ENCODE measurements at regions not wholly inside any gene's neighbourhood (a gene's known extent, or its start where the extent isn't known, plus 50 kb on each side); places are given as distances from the start of the nearest gene placed in this dataset.
"Not testable (repeated sequence)": the region's sequence is repeated elsewhere in the genome, so short reads cannot be mapped to it uniquely, and the experiment has no call there.

DNA sequence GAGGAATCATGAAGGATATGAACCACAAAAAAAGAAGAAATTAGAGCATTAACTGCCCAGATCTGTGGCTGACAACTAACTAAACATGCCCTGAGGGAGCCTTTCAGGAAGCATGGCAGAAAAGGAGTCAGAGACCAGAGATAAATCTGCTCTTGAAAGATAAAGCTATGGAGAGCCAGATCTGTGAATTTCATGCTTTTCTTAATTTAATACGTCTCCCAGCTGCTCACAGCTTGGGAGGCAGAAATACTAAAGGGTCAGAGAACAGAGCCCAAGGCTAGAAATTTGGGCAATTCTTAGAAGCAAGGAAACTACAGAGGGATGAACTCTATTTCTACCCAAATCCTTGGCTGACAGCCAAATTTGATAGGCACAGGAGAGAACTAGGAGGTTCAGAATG lies 223.0 kb upstream of the DPP10 start:
- DNase-seq (ENCODE audit: low spot score) = no peak
- in situ Hi-C loops (cut with HindIII; ENCODE audit: low sequenced_read_pairs) = no loop called here

DNA sequence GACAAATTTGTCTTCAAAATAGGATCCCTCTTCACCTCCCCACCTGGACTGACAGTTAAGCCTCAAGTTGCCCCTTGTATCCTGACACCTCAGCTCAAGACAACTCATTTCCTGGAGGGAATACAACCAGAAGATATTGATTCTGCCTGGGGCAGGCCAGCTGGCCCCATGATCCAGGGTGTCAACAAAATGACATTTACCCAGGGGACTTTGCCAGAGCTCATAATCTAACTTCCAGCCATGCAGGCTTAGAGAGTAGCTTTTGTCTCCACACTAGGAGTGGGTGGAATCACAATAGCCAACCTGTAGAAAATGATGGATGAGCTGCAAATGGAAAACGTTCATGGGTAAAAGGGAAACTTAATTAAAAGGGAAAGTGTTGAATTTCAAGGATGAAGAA lies 220.1 kb upstream of the DPP10 start:
- no peak for DNase-seq (ENCODE audit: low spot score)
- in situ Hi-C loops (cut with HindIII; ENCODE audit: low sequenced_read_pairs) = no loop called here

DNA sequence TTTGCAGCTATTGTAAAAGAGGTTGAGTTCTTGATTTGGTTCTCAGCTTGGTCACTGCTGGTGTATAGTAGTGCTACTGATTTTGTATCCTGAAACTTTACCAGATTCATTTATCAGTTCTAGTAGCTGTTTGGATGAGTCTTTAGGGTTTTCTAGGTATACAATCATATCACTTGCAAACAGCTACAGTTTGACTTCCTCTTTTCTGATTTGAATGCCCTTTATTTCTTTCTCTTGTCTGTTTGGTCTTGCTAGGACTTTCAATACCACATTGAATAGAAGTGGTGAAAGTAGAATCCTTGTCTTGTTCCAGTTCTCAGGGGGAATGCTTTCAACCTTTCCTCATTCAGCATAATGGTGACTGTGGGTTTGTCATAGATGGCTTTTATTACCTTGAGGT lies 210.5 kb upstream of the DPP10 start:
- DNase-seq (ENCODE audit: low spot score) = no peak
- in situ Hi-C loops (cut with HindIII; ENCODE audit: low sequenced_read_pairs) = no loop called here

DNA sequence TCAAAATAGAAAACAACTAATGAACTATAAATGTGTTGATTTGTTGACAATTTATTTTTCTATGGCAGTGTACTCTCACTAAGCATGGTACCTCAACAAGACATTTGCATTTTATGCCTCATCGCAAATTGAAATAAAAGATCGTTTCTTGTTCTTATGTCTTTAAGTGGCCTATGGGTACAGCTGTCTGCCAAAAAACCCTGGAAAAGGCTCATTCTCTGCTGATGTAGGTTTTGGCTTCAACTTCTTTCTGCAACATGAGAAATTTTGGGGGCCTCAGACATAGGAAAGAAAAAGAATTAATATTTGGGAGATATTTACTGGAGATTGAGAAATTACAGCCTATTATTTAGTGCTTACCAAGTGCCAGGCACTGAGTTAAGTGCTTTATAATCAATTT lies 205.1 kb upstream of the DPP10 start:
- in situ Hi-C loops (cut with HindIII; ENCODE audit: low sequenced_read_pairs) = no loop called here
- no peak for DNase-seq (ENCODE audit: low spot score)

DNA sequence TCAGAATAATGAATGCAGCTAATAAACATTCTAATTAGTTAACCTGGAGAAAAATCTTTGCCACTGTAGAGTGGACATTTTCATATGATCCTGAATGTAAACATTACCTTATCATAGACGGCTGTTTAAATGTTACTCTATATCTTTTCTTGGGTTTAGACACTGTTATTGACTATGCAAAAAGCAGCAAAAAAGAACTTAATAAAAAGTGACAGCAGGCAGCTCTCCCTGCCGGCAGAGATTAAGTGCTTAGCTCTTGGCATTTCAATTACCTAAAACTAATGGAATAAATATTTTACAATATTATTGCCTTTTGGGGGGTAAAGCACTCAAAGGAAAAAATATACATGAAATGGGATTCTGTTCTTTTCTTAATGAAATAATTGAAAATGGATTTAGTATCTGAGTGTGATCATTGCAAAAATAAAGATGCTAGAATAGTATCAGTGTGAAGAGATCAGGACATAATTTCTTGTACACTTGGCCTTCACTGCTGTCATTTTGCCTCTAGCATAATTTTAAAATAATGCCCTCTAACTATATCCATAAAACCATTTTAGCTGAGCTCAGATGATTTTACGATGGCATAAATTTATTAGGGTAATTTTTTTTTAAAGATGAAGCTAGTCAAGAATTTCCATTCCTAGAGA lies 203.4 kb upstream of the DPP10 start:
- in situ Hi-C loops (cut with HindIII; ENCODE audit: low sequenced_read_pairs) = no loop called here

DNA sequence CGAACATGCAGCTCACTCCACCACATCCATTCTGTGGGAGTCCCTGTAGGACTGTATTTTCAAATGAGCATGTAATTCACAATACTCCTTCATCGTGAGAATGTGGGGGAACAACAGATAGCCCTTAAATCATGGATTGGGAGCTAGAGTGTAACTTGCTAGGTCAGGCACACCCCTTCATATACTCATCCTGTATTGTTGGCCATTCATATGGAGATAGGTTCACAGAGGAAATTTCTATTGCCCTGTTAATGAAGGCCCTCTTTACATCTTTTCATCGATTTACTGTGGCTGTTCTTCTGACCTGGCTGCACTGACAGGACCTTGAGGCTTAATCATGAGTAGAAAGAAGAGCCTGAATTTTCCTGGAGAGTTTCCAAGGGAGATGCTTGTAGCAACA lies 193.8 kb upstream of the DPP10 start:
- in situ Hi-C loops (cut with HindIII; ENCODE audit: low sequenced_read_pairs) = no loop called here
- no peak for DNase-seq (ENCODE audit: low spot score)

More for the DNA sequence above, 203.4 kb upstream of the DPP10 start:
- DNase-seq (ENCODE audit: low spot score) = no peak

DNA sequence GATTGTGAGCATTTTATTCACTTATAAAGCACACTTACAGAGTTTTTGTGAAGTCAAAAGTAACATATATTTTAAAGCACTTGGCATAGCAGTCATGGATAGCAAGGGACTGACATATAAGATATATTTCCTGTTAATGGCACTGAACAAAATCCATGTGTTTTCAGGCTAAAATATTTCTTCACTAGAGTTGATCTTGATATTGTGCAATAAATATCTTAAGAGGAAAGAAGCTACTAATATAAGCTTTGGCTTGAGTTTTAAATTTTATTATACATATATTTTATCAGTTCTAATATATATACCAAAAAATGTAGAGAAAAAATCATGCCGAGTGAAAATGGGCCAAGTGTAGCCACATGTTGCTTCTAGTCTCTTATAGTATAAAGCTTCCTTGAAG lies 189.7 kb upstream of the DPP10 start:
- no peak for DNase-seq (ENCODE audit: low spot score)
- in situ Hi-C loops (cut with HindIII; ENCODE audit: low sequenced_read_pairs) = no loop called here

DNA sequence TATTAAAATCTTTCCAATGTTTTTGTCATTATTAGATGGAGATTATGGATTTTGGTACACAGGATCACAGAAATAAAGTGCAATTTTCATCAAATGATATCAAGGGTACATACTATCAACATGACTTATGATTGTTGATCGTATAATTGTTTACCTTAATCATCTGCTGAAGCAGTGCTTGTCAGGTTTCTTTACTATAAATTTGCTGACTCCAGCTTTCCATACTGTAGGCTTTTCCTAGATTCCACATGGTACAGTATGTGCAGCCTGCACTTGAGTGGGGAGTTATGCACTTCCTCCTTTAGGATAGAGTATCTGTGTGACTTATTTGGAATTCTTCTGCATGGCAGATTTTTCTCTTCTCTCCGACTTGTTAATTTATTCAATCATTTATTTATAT lies 187.6 kb upstream of the DPP10 start:
- in situ Hi-C loops (cut with HindIII; ENCODE audit: low sequenced_read_pairs) = no loop called here
- no peak for DNase-seq (ENCODE audit: low spot score)

DNA sequence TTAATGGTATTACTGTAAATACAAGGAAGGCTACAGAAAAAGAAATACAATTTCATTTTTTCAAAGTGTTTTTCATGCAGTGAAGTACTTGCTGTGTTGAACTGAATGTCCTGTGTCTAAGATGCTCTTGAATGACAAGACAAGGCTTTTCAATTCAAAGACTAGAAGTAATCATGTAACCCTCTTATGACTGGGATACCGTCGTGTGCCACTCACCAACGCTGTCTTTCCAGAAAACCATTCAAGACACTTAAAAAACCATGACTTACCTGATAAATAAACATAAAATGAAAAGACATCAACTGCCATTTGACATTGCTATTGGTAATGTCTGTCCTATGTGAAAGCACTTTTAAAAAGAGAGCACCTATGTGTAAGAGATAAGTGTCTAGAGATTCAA lies 183.1 kb upstream of the DPP10 start:
- in situ Hi-C loops (cut with HindIII; ENCODE audit: low sequenced_read_pairs) = no loop called here
- DNase-seq (ENCODE audit: low spot score) = no peak

DNA sequence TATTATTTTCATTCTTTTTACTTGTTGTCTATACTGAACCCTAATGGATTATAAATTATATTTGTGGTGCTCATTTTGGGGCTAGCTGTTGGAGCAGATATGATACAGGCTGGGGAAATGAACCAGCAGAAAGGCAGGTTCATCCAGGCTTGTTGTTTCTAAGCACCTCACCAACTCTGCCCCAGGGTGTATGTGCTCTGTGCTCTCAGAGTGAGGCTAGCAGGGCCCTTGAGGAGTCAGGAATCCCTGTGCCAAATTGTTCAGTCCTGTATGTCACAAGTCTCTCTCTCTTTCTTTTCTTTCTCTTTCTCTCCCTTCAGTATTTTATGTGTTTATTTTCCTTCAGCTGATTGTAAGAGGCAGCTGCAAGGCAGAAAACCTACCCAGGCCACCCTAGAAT lies 181.1 kb upstream of the DPP10 start:
- in situ Hi-C loops (cut with HindIII; ENCODE audit: low sequenced_read_pairs) = no loop called here

DNA sequence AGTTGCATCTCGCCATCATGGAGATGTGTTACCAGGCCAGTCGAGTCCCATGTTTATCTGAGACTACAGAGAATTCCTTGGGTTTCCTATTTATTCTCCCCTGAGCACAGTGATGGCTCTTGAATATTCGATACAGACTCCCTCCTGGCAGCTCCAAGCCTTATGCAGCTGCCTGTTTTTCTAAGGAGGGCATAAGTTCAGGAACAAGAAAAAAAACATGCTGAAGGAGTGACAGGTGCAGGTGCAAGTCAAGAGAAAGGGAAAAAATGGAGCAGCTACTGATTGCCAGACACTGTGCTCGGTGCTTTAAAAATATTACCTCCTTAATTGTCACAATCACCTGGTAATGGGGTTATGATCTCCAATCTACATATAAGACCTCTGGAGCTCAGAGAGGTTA lies 177.2 kb upstream of the DPP10 start:
- no peak for DNase-seq (ENCODE audit: low spot score)
- in situ Hi-C loops (cut with HindIII; ENCODE audit: low sequenced_read_pairs) = no loop called here

More for the DNA sequence above, 181.1 kb upstream of the DPP10 start:
- no peak for DNase-seq (ENCODE audit: low spot score)

DNA sequence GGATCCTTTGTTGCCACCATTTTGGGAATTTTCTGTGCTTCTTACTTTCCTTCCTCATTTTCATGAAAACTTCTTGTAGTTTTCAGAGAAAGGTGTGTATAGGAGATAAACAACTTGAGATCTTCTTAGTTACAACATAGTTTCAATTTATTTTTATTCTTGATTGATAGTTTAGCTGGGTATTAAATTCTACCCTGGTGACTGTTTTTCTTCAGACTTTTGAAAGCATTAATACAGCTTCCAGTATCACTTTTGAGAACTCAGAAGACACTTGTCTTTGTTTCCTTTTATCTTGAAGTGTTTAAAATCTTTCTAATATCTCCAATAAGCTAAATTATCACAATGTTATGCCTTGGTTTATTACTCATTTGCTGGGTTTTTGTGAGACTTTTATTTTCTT lies 167.5 kb upstream of the DPP10 start:
- in situ Hi-C loops (cut with HindIII; ENCODE audit: low sequenced_read_pairs) = no loop called here

DNA sequence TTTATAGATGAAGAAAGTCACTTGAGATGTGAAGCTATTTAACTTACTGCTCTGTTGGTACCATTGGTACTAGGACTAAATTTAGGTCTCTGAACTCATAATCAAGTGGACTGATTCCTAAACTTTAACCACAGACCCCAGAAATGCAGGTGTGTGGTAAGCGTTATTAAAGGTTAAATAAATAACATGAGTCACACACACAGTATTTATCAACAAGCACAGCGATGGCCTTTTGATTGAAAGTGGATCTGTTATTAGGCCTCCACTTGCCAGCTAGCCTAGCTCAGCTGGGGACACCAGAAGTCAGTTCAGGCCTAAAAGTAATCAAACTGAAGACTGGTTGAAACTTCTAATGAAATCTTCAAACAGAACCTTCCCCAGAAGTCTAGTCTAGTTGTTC lies 161.3 kb upstream of the DPP10 start:
- no peak for DNase-seq (ENCODE audit: low spot score)
- in situ Hi-C loops (cut with HindIII; ENCODE audit: low sequenced_read_pairs) = no loop called here

More for the DNA sequence above, 167.5 kb upstream of the DPP10 start:
- DNase-seq (ENCODE audit: low spot score) = no peak

DNA sequence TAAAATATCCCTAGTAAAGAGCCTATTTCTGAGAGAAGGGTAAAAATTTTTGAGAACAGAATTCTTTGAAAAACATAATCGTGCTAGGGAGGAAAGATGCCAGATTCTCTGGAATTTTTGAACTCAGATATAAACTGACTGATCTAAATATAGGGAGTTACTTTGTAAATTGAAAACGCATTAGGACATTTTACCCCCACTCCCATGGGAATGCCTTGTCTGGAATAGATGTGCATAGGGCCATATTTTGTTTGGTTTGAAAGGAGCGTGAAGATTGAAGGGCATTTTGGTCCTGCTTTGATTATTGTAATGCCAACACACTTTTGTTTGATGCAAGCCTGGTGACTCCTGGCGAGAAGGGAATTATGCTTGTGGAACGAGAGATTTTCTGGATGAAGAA lies 158.7 kb upstream of the DPP10 start:
- in situ Hi-C loops (cut with HindIII; ENCODE audit: low sequenced_read_pairs) = no loop called here
- DNase-seq (ENCODE audit: low spot score) = no peak

DNA sequence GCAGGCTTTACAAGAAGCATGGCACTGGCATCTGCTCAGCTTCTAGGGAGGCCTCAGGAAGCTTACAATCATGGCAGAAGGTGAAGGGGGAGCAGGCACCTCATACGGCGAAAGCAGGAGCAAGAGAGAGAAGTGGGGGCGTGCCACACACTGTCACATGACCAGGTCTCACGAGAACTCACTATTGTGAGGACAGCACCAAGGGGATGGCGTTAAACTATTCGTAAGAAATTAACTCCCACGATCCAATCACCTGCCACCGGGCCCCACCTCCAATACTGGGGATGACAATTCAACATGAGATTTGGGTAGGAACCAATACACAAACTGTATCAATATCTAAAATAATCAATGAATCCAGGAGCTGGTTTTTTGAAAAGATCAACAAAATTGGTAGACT lies 156.0 kb upstream of the DPP10 start:
- DNase-seq (ENCODE audit: low spot score) = no peak
- in situ Hi-C loops (cut with HindIII; ENCODE audit: low sequenced_read_pairs) = no loop called here

DNA sequence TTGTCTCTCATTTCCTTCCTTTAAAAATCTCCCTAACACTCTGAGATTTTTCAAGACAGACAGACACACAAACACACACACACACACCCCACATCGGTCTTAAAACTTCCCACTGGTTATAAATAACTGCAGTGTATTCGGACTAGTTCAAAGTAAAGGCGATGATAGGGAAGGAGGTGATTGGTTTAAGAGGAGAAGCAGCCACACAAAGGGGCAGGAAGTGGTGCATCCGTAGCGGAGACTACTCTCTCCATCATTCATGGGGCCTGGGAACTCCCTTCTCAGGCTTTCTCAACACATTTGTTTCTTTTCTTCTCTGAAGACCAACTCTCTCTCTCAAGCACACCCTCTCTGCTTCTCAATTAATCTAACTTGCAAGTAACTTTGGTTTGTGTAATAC lies 149.1 kb upstream of the DPP10 start:
- DNase-seq (ENCODE audit: low spot score) = no peak
- in situ Hi-C loops (cut with HindIII; ENCODE audit: low sequenced_read_pairs) = no loop called here

DNA sequence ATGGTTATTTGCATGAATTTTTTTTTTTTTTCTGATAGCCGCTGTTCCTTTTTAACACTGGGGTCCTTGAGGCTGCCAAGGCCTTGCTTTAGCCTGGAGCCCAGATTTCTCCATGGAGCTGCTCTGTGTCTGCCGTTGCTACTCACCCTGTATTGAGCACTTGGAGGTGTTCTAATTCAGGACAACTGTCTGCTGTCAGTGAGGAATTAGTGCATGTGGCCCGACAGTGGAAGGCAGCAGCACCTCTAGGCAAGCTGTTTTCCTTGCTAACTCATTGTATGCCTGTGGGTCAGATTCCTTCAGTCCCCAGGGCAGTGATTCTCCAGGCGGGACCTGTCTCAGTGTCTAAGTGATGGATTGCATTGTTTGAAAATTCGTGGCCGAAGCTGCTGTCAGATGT lies 147.7 kb upstream of the DPP10 start:
- DNase-seq (ENCODE audit: low spot score) = no peak
- in situ Hi-C loops (cut with HindIII; ENCODE audit: low sequenced_read_pairs) = no loop called here

DNA sequence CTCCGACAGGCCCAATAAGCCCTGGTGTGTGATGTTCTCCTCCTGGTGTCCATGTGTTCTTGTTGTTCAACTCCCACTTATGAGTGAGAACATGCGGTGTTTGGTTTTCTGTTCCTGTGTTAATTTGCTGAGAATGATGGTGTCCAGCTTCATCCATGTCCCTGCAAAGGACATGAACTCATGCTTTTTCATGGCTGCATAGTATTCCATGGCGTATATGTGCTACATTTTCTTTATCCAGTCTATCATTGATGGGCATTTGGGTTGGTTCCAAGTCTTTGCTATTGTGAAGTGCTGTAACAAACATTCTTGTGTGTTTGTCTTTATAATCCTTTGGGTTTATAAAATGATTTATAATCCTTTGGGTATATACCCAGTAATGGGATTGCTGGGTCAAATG lies 142.1 kb upstream of the DPP10 start:
- DNase-seq (ENCODE audit: low spot score); in situ Hi-C loops (cut with HindIII; ENCODE audit: low sequenced_read_pairs): not testable (repeated sequence)

DNA sequence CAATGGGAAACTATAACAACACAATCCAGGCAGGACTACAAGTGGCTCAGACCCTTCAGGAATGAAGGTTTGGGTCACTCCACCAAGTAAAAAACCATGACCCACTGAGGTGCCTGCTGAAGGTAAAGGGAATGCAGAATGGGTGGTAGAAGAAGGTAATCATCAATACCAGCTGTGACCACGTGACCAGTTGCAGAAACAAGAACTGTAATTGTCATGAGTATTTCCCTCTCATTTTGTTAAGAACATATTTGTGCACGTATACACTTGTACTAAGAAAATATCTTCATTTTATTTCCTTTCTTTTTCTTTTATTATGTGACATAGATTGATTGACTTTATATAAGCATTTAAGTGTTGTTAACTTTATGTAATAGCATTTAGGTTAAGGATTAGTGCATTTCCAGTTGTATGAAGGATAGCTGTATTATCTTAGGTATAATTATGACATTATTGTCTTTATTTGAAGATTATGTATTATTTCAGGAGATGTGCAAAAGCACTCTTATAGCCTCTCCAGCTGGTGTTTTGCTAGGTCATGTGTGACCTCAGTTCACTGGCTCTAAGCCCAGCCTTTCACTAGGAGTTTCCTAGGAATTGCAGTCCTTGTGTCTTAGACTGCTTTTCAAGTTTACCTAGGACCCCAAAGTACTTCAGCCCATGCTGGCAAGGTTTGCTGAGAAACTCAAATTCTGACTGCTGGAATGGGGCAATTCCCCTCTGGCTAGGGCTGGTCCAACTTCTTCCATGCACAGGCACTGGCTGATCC lies 125.7 kb upstream of the DPP10 start:
- no peak for DNase-seq (ENCODE audit: low spot score)
- in situ Hi-C loops (cut with HindIII; ENCODE audit: low sequenced_read_pairs) = no loop called here

DNA sequence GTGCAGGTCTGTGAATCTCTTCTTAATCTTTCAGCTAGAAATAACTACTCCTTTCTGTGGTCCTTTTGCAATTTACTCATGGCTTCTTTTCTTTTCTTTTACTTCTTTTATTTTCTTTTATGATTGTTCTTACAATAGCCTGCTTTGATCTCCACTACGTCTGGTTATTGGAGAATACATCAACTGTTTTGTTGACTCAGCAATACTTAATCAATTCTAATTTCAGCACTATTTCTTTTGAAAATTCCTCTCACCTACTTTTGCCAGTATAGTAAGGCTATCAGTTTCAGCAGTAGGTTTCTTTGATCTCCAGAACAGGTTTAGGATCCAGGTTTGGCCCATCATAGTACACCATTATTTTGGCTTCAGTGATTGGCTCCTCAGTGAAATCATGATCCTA lies 111.8 kb upstream of the DPP10 start:
- no peak for DNase-seq (ENCODE audit: low spot score)
- in situ Hi-C loops (cut with HindIII; ENCODE audit: low sequenced_read_pairs) = no loop called here

DNA sequence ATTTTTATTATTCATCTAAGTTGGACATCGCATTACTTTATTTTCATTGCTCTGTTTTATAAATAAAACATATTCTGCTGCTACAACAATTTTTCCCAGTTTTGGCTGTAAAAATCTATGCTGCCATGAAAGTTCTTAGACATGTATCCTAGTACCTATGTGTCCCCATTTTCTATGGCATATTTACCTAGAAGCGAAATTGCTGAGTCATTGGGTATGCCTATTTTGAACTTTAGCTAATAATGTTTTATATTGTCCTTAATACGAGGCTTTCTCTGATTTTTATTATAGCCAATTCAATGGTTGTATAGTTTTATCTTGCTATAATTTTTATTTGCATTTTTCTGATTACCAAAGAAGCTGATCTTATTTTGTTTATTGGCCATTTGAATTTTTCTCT lies 110.5 kb upstream of the DPP10 start:
- no peak for DNase-seq (ENCODE audit: low spot score)
- in situ Hi-C loops (cut with HindIII; ENCODE audit: low sequenced_read_pairs) = no loop called here
